ENCODE measurements at regions not wholly inside any gene's neighbourhood (a gene's known extent, or its start where the extent isn't known, plus 50 kb on each side); places are given as distances from the start of the nearest gene placed in this dataset.

- TF ChIP-seq ARID1B (IDR thresholded peaks at IDR 0.05) (no peak), REST (IDR thresholded peaks at IDR 0.05; ENCODE audit: borderline replicate concordance) (no peak), REST (CRISPR knock-in tag; IDR thresholded peaks at IDR 0.05; ENCODE audit: low read depth) (no peak), POLR2AphosphoS5 (IDR thresholded peaks at IDR 0.05; ENCODE audit: control insufficient read depth, insufficient read depth, low read depth, low read length) (no peak)
- TF ChIP-seq, protein P1, sequence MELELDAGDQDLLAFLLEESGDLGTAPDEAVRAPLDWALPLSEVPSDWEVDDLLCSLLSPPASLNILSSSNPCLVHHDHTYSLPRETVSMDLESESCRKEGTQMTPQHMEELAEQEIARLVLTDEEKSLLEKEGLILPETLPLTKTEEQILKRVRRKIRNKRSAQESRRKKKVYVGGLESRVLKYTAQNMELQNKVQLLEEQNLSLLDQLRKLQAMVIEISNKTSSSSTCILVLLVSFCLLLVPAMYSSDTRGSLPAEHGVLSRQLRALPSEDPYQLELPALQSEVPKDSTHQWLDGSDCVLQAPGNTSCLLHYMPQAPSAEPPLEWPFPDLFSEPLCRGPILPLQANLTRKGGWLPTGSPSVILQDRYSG (tag; conservative IDR thresholded peaks at IDR 0.05; ENCODE audit: low read depth), result no peak
Measured at GRCh38 chr1:78440381-78440793, 50.4 kb upstream of the PTGFR start.

All from K562 (cell line).